ENCODE measurements at regions not wholly inside any gene's neighbourhood (a gene's known extent, or its start where the extent isn't known, plus 50 kb on each side); places are given as distances from the start of the nearest gene placed in this dataset.

DNA sequence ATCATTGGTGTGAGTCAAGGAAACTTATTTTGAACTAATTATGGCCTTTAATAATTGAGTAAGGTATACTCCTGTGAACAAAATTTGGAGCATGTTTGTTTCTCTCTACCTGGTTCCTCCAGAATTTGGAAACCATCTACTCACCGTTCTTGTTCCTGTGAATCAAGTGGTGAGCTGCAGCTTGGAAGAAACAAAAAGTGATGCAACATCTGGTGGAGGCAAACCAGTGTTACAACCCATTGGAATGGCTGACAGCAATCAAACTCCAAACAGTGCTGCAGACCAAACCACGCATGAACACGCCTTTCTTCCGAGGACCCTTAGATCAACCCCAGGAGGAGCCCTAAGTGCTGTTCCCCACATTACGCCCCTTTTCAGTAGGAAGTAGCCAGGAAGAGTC, 104.7 kb upstream of the VASH1 start:
- no peak overlapping the region for H3K4me3 ChIP-seq (replicated peaks in 1 of 2; ENCODE audit: low read depth in 2 of 2, low read length in 2 of 2)
- TF ChIP-seq CTCF (IDR thresholded peaks at IDR 0.05; ENCODE audit: low read depth, low read length), result no peak
- no peak for DNase-seq (ENCODE audit: low read depth in 2 of 2)

GRCh38 chr14:76657404-76657803, 103.9 kb upstream of the VASH1 start:
- DNase-seq (ENCODE audit: low read depth in 2 of 2), result no peak
- no peak for TF ChIP-seq CTCF (IDR thresholded peaks at IDR 0.05; ENCODE audit: low read depth, low read length)
- no peak overlapping the region for H3K4me3 ChIP-seq (replicated peaks in 1 of 2; ENCODE audit: low read depth in 2 of 2, low read length in 2 of 2)

DNA sequence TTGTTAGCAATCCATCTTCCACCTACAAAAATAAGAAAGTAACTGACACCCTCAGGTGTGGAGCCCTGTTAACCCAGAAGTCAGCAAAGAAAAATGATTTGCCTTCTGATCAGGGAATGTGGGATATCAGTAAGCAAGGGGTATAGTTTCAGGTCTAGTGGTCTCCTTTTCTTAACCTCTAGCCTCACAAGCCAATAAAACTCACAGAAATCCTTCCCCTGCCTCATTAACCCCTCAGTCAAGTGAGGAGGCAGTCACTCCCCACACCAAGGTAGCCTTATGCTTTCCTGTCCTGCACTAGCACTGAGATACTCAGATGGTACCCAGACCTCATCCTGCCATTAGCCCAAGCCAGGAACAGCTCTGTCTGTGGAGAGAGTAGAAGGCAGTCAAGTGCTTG, 103.4 kb upstream of the VASH1 start:
- TF ChIP-seq CTCF (IDR thresholded peaks at IDR 0.05; ENCODE audit: low read depth, low read length), result no peak

GRCh38 chr14:76662580-76662979, 98.7 kb upstream of the VASH1 start:
- no peak overlapping the region for H3K4me3 ChIP-seq (replicated peaks in 1 of 2; ENCODE audit: low read depth in 2 of 2, low read length in 2 of 2)
- no peak for DNase-seq (ENCODE audit: low read depth in 2 of 2)
- no peak for TF ChIP-seq CTCF (IDR thresholded peaks at IDR 0.05; ENCODE audit: low read depth, low read length)

More for the DNA sequence above, 103.4 kb upstream of the VASH1 start:
- H3K4me3 ChIP-seq (replicated peaks in 1 of 2; ENCODE audit: low read depth in 2 of 2, low read length in 2 of 2), result no peak overlapping the region
- DNase-seq (ENCODE audit: low read depth in 2 of 2), result no peak

DNA sequence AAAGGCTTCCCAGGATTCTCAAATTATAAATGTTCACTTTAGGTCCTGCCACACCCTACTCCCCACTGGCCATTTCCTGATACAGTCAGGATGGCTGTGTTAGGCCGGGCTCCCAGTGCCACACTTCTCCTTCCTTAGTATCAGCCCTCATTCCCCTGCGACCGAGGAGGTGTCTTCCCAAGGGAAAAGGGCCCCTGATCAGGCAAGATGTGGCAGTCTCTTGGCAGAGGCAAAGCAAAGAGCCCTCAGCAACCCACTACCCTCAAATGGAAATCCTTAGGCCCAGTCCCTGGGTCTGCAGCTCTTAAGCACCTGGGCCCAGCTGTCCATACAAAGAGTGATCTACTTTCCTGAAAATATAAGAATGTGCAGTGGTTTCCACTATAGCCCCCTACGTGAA, 96.5 kb upstream of the VASH1 start:
- no peak for DNase-seq (ENCODE audit: low read depth in 2 of 2)
- no peak overlapping the region for H3K4me3 ChIP-seq (replicated peaks in 1 of 2; ENCODE audit: low read depth in 2 of 2, low read length in 2 of 2)
- TF ChIP-seq CTCF (IDR thresholded peaks at IDR 0.05; ENCODE audit: low read depth, low read length), result no peak

GRCh38 chr14:76666746-76667145, 94.5 kb upstream of the VASH1 start:
- no peak for TF ChIP-seq CTCF (IDR thresholded peaks at IDR 0.05; ENCODE audit: low read depth, low read length)
- H3K4me3 ChIP-seq (replicated peaks in 1 of 2; ENCODE audit: low read depth in 2 of 2, low read length in 2 of 2), result no peak overlapping the region
- no peak for DNase-seq (ENCODE audit: low read depth in 2 of 2)

GRCh38 chr14:76669770-76670169, 91.5 kb upstream of the VASH1 start:
- no peak overlapping the region for H3K4me3 ChIP-seq (replicated peaks in 1 of 2; ENCODE audit: low read depth in 2 of 2, low read length in 2 of 2)
- no peak for DNase-seq (ENCODE audit: low read depth in 2 of 2)
- TF ChIP-seq CTCF (IDR thresholded peaks at IDR 0.05; ENCODE audit: low read depth, low read length), result no peak

All from cardiac fibroblast (primary cell).